Hematopoietic multipotent progenitor cell treated with erythropoietin and hydrocortisone succinate and interleukin-3 and kit ligand, for 15 days (in vitro differentiated cells): ENCODE measurements at regions not wholly inside any gene's neighbourhood (a gene's known extent, or its start where the extent isn't known, plus 50 kb on each side); places are given as distances from the start of the nearest gene placed in this dataset.

Experiments used
- DNase-seq: peaks from one replicate; pipeline ENCODE4 v3.0.0-alpha.2; 2015; ENCODE audit warnings: low spot score

DNA sequence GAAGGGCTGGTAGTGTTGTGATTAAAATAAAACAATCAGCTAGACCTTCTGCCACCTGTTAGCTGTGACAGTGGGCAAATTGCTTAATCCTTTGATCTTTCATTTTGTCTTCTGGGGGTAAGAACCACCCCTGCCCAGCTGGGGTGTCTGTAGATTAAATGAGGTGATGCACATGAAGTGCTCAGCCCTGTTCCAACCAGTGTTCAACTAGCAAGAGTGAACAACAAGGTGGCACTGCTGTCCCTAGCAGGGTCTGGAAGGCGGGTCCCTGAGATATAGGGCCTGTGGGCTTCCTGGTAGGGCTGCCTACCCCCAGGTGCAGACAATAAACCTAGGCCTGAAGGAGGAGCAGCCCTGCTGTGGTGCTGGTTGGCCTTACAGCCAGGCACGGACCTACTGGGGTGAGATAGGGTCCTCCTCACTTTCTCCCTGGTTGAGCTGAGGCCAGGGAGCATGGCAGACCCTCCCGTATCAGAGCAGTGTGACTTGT, 60.6 kb downstream of the ARL6IP4 start:
- DNase-seq = no peak

DNA sequence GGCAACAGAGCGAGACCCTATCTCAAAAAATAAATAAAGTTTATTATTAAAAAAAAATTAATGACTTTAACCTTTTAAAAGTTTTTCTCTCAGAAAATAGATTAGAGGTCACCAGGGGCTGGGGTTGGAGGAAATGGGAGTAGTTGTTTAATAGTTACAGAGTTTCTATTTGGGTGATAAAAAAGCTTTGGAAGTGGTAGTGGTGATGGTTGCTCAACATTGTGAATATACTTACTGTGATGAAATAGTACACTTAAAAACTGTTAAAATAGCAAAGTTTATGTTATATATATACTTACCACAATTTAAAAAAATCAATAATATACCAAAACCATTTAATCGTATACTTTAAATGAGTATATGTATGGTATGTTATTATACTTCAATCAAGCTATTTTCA, 59.6 kb downstream of the ARL6IP4 start:
- DNase-seq = no peak

DNA sequence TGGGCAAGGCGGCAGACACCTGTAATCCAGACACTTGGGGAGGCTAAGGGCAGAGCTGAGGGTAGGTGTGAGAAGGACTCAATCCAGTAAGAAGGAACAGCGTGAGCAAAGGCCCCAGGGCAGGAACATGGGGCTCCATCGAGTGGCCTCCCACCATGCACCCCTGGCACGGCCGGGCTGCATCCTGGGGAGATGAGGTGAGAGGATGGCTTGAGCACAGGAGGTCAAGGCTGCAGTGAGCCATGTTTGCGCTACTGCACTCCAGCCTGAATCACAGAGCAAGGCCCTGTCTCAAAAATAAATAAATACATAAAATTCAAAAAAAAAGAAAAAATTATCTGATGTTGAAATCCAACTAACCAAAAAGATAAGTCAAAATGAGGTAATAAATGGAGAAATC, 58.5 kb downstream of the ARL6IP4 start:
- DNase-seq = no peak

DNA sequence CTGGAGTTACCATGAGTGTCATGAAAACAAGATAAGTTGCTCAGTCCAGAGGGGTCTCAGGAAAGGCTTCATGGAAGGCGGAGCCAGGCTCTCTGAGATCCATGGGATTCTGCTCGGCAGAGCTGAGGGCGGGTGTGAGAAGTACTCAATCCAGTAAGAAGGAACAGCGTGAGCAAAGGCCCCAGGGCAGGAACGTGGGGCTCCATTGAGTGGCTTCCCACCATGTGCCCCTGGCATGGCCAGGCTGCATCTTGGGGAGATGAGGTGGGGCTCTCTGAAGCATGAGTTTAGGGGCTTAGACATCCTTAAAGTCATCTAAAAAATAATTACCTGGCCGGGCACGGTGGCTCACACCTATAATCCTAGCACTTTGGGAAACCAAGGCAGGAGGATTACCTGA, 58.0 kb downstream of the ARL6IP4 start:
- DNase-seq = no peak

DNA sequence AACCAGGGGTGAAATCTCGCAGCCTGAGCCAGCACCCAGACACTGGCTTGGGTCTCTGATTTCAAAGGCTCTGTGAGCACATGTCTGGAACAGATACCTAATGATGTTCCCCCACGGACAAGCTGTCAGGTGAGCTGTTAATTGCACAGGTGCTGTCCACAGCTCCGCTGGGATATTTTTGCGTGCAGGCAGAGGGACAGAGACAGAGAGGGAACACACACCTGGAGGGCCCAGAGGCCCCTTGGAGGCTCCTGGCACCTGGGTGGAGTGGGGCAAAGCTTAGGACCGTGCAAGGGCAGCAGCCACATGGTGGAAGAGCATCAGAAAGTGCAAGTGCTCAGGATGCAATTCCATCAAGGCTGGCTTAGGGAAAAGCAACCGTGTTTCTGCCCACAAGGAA, 57.3 kb downstream of the ARL6IP4 start:
- no peak for DNase-seq

DNA sequence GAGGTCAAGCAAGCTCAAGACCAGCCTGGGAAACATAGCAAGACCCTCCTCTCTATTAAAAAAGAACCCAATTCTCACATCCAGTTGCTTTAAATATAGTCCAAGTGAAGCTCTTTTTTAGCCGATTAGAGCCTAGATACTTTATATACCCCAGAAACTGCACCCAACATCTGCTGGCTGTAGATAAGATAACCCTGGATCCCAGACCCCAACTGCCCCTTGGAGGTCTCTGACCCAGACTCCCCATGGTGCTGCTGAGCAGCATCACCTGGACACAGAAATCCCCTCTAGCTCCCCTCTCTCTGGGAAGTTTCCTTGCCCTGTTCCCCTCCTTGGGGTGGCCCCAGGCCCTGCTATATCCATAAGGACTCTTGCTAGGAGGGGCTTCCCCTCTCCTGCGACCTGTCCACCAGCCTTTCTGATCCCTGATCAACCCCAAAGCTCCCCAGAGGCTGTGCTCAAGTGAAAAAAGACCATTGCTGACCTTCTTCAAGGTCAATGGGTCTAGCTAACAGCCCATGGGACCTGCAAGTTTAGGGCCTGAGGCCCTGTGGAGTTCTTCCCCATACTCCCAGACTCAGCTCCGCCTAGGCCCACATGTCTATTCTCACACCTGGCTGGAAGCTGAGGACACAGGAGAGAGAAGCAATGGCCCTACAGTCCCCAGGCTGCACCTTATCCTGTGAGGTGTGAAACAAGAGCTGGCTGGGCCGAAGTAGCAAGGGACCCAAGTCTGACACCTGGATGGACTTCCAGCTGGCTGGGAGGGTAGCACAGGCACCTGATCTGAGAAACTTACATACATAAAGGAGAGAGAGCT, 56.2 kb downstream of the ARL6IP4 start:
- DNase-seq = peak; percentile 6

DNA sequence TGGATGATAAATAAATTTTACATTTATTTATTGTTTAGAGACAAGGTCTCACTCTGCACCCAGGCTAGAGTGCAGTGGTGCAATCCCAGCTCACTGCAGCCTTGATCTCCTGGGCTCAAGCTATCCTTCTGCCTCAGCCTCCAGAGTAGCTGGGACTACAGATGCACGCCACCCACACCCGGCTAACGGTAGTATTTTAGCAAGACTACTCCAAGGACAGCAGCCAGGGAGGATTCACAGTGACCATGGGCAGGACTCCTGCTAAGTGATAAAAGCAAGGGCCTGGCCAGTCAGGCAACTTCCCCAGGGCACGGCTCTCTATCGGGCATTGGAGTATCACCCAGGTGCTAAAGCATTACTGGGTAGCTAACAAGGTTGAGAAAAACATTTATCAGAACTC, 55.4 kb downstream of the ARL6IP4 start:
- no peak for DNase-seq

DNA sequence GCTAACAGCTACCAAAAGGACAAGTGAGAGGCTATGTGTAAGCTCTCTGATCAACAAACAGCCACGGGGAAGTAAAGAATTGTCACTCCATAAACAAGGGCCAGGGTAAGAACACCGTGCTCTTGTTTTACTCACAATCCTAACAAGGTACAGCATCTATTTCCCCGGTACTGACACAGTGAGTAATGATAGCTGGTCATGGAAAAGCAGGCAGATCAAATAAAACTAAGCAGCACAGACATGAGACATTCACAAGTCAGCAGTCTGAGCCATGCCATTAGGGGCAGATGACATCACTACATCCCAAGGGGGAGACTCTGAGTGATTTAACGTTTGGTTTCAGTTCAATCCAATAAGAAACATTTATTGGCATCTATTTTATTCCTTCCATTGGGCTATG, 54.4 kb downstream of the ARL6IP4 start:
- DNase-seq = peak; percentile 10

DNA sequence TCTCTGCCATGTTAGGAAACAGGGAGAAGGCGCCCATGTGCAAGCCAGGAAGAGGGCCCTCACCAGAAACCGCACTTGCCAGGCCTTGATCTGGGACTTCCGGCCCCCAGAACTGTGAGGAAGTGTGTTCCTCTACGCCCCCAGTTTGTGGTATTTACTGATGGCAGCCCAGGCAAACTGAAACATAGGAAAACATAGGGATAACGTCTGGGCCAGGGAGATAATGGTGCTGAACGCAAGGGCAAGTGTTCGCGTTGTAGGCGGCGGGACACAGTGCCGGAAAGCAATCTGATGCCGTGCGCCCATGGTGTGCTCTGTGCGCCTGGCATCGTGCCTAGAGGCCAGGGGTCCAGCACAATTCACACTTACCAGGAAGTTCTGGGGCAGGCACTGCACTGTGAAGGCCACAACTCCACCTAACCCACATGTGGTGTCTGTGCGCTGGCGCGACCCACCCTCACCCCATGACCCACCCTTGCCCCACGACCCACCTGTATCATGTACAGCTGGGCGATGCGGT, 53.6 kb downstream of the ARL6IP4 start:
- no peak for DNase-seq

DNA sequence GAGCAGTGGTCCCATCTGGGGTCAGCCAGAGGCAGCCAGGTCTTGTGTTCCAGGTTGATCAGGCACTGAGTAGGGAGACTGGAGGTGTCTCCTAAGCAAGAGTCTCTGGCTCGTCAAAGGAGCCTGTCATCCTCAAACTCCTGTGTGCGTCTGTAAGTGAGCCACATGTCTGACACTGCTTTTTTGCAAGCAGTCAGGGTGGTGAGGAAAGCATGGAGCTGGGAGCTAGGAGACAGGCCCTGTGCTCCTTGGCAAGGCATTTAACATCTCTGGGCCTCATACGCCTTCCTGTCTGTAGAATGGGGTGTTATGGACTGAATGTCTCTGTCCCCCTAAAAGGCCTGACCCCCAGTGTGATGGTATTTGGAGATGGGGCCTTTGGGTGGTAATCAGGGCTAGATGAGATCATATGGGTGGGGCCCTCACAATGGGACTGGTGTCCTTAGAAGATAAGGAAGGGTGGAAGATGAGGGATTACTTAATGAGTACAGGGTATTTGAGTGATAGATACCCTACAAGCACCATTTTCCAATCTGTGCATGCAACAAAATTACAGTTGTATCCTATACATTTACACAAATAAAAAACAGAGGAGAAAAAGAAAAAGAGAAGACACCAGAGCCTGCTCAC, 53.0 kb downstream of the ARL6IP4 start:
- no peak for DNase-seq

DNA sequence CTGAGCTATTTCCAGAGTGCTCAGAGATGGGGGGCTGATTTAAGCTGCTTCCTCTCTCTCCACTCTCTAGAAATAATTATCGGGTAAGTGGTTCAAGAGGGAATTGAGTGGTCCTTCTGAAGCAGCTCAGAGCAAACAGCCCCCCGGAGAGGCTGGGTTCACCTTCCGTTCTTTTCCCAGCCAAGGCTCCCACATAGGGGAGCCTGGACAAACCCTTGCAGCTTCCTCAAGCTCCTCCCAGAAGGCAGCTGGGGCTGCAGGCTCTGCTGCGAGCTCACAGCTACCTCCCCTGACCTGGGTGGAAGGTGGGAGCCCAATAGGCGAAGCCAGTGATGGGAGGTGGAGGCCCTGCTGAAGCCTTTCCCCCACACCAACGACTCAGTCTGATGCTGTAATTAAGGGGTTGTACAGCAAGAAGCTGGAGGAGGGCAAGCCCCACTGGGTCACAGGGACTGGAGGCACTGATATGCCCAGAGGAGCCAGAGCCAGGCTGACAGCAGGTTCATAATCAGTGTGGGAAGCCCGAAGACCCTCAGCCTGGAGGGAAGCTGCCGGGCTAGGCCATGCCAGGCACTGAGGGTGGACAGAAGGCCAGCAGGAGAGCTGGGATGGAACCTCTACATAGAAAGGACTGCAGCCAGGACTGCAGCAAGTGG, 52.4 kb downstream of the ARL6IP4 start:
- no peak for DNase-seq
